GM04503 (cell line): ENCODE measurements at regions not wholly inside any gene's neighbourhood (a gene's known extent, or its start where the extent isn't known, plus 50 kb on each side); places are given as distances from the start of the nearest gene placed in this dataset.
"Not testable (repeated sequence)": the region's sequence is repeated elsewhere in the genome, so short reads cannot be mapped to it uniquely, and the experiment has no call there.

Experiments used
- DNase-seq: peaks from one replicate; pipeline ENCODE4 v3.0.0-alpha.2; 2012; ENCODE audit warnings: low read depth

DNA sequence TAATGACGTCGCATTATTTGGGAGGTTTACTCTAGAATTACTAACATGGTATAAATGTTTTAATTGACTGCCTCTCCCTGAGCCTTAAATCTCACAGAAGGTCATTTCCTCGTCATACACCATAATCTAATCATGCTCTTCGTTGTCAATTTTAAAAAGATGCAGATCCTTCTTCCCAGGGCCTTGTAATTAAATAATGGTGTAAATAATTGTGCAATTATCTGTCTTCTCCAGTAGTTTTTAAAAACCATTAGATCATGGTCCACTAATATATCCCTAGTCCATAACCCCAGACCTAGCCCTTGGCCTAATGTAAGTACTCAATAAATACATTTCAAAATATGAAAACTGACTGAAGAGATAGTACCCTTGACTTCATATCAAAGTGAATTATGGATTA, 181.5 kb upstream of the GNAI1 start:
- no peak for DNase-seq

DNA sequence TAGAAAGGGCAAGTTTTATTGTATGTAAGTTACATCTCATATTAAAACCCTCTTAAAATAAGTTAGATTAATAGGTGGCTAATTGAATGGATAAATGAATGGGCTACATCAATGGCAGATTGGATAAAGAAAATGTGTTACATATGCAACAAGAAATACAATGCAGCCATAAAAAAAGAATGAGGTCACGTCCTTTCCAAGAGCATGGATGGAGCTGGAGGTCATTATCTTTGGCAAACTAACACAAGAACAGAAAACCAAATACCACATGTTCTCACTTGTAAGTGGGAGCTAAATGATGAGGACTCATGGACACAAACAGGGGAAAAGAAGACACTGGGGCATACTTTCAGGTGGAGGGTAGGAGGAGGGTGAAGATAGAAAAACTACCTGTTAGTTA, 182.2 kb upstream of the GNAI1 start:
- DNase-seq: no peak

DNA sequence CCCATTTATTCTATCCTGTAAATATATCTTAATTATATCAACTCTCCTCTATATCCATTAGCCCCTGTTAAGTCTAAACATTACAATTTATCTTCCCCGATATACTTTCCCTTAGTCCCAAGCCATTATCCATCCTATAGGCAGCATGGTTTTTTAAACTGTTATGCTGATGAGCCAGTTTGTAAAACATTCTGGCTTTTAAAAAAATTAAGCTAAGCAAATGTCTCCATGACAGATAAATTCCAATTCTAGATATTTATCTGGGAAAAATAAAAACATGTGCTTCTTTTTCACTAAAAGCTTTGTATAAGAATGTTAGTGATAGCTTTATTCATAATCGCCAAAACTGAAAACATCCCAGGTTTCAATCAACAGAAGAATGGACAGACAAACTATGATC, 183.2 kb upstream of the GNAI1 start:
- DNase-seq: no peak

DNA sequence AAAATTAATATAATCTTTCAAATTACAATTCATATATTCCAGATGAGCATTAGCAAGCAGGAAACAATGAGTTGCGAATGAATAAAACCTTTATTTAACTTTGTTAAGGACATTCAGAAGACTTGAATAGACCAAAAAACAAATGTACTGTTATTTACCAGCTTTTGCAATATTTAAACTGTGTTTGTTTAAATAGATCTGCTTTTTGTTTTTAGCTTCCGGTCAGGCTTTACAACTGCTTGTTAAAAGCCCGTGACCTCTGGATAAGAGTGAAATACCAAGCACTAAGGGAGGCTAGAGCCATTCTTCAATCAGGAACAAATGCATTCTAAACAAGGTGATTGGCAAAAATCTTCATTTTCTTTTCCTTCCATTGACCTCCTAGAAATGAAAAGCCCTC, 184.9 kb upstream of the GNAI1 start:
- DNase-seq: no peak

DNA sequence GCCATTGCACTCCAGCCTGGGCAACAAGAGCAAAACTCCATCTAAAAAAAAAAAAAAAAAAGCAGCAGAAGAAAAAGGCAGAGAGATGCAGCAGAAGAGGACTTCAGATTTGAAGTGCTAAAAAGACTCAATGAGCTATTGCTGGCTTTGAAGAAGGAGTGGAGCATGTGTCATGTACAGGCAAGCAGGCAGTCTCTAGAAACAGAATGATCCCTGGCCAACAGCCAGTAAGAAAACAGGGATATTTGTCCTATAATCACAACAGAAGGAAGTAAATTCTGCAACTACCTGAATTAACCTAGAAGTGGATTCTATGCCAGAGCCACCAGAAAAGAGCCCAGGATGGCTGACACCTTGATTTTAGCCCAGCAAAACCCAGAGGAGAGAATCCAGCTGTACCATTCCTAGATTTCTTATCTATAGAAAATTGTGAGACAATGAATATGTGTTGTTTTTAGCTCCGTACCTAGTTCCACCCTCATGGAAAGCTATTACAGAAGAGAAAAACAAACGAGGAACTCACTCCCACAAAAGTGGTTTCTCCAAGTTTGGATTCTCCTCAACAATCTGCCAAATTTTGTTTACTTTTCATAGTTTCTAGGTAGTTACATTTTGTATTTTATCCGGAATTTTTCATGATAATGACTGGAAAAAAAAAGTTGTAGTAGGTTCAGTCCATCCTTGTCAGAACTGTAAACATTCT, 198.2 kb upstream of the GNAI1 start:
- no peak for DNase-seq

DNA sequence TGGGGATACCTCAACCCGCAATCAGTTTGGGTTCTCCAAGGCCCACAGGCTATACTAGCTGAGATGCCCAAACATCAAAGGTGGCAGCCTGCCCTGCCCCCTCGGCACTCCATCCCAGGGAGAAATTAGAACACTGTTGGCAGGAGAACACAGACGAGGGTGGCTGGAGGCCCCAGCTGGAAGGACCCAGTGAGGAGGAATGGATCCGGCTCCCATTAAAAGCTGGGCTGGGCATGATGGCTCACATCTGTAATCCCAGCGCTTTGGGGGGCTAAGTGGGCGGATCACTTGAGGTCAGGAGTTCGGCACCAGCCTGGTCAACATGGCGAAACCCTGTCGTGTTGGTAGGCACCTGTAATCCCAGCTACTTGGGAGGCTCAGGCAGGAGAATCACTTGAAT, 199.9 kb upstream of the GNAI1 start:
- DNase-seq: no peak

DNA sequence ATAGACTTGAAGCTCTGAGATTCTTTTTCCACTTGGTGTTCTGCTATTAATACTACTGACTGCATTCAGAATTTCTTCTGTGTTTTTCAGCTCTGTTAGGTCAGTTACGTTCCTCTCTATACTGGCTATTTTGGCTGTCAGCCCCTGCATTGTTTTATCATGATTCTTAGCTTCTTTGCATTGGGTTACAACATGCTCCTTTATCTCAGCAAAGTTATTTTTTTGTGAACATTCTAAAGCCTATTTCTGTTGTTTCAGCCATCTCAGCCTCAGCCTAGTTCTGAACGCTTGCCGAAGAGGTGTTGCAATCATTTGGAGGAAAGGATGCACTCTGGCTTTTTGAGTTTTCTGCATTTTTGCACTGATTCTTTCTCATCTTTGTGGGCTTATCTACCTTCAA, 201.5 kb upstream of the GNAI1 start:
- DNase-seq: peak; percentile 34

DNA sequence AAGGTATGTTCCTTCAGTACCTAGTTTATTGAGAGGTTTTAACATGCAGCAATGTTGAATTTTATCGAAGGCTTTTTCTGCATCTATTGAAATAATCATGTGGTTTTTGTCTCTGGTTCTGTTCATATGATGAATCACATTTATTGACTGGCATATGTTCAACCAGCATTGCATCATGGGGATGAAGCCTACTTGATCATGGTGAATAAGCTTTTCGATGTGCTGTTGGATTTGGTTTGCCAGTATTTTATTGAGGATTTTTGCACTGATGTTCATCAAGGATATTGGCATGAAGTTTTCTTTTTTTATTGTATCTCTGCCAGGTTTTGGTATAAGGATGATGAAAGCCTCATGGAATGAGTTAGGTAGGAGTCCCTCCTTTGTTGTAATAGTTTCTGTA, 204.0 kb upstream of the GNAI1 start:
- no peak for DNase-seq

DNA sequence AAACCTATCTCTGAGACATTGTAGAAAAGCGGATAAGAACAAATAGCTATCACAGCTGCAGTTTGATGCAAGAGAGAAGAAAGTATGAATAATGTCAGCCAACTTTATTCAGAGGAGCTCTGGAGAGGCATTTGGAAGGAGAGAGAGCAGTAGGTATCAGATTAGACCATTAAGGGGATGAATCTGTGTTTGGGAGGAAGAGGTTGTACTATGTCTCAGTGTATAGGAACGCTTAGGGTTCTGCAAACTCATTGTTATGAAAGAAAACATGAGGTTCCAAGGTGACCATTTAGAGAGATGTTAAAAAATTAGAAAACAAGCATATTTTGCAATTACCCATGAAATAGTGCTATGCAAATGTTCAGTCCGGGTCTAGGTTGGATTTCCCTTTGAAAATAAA, 207.5 kb upstream of the GNAI1 start:
- no peak for DNase-seq

DNA sequence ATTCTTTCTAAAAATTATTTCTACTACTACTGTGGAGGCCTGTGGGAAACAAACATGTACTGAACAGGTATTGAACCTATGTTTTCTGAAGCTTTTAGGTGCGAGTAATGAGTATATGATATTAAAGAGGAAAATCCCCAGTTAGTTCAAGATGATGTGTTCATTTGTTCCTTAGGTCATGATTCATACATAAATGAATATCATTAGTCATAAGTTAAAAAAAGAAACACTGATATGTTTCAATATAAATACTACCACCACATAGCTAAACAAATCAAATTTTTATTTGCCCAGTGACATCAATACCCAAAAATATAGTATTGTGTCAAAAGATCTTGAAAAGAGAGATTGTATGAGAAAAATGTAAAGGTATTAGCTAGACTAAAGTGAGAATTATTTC, 210.7 kb upstream of the GNAI1 start:
- no peak for DNase-seq

DNA sequence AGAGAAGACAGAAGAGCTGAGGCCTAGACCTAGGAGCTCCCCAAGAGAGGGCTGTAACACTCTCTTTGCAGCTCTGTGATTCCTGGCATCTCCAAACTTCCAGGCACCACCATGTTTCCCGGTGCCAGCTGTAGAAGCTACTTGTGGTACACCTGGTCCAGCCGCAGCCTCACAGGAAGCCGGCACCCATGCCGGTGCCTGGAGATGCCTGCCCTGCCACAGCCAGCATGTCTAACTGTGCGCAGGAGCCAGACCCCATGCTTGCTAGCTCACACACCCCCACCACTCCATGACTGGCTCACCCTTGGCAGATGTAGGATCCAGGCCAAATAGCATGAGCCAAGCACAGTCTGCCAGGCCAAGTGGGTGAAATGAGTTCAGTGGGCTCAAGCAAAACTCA, 211.7 kb upstream of the GNAI1 start:
- no peak for DNase-seq

DNA sequence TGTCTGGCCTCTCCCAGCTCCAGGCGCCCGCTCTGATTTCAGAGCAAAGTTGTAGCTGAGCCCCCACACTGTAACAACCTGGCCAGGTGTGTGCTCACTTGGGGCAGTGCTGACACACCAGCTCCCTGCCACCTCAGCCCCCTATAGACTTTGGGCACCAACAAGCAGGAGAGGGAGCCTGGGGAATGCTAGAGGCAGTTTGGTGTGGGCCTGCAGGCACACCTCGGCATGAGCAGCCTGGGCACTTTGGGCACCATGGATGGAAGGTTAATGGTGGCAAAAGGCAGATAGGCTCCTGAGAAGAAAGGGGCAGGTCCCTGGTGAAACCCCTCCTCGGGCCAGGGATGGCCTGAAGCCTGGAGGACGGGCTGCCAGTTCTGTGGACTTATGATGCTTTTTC, 212.7 kb upstream of the GNAI1 start:
- DNase-seq: no peak

DNA sequence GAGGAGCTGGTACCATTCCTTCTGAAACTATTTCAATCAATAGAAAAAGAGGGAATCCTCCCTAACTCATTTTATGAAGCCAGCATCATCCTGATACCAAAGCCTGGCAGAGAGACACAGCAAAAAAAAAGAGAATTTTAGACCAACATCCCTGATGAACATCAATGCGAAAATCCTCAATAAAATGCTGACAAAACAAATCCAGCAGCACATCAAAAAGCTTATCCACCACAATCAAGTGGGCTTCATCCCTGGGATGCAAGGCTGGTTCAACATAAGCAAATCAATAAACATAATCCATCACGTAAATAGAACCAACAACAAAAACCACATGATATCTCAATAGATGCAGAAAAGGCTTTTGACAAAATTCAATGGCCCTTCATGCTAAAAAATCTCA, 216.0 kb upstream of the GNAI1 start:
- not testable (repeated sequence) for DNase-seq

DNA sequence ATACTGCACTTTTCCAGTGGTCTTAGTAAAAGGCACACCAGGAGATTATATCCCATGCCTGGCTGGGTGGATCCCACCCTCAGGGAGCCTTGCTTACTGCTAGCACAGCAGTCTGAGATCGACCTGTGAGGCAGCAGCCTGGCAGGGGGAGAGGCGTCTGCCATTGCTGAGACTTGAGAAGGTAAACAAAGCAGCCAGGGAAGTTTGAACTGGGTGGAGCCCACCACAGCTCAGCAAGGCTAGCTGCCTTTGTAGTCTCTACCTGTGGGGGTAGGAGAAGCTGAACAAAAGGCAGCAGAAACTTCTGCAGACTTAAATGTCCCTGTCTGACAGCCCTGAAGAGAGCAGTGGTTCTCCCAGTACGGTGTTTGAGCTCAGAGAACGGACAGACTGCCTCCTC, 219.3 kb upstream of the GNAI1 start:
- not testable (repeated sequence) for DNase-seq

DNA sequence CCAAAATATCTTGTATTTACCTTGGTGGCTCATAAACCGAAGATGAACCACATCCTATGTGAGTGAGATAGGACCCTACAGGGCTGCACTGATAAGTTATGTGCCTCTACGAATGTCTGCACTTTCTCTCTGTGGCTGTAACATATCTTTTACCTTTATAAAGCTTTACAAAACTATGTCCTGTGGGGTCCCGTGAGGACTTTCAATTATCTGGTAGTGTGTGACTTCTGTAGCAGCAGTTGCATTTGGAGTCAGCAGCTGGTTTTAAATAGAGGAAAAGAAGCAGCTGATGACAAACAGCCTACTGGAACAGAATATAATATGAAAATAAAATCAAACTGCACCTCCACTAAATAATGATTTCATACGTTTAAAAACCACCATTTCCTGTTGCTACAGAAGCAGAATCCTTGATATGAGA, 222.4 kb upstream of the GNAI1 start:
- no peak for DNase-seq

DNA sequence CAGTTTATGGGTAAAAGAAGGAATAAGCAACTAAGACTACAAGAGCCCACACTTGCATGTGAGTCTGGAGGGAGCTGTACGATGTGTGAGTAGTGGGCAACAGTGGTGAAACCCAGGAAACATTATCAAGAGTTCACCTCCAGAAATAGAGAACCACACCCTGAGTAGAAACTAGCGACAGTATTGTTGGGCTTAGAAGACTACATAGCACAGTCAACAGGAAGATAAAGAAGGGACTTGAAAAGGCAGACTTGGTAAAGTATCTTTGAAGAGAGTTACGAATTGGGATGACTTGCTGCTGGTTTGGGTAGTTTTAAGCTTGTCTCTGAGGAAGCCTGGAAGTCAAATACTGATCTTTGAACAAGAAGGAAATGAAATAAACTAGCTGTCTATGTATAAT, 223.2 kb upstream of the GNAI1 start:
- DNase-seq: no peak

DNA sequence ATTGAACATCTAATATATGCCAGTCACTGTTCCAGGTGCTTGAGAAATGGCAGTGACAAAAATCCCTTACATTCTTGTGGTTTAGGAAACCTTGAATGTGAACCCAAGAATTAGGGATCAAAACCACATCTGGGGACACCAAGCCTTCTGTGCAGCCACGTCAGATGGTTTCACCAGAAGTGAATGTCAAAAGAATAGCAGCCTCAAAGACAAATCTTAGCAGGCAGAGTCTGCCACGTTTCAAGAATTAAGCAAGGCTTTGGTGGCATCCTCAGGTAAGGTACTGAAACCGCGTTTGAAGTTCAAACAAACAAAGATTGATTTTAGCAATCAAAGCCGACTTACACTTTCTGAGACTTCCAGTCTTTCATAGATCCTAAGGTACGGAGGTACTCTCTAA, 225.5 kb upstream of the GNAI1 start:
- DNase-seq: no peak

DNA sequence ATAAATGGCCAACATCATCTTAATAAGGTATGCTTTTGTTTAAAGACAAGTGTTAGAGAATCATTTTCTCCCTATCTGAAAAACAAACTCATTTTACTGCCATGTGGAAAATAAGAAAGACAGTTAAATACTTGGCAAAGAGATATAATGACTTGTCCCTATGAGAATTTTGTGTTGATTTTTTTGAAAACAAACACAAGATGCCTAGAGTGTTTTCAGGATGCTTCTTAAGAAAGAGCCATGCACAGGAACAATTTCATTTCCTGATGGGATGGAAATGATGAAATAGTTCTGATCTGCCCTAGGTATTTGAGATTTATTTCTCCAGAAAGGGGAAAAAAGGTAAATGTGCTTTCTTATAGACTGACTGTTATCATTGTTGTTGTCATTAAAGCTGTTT, 237.5 kb upstream of the GNAI1 start:
- peak; percentile 9 for DNase-seq

DNA sequence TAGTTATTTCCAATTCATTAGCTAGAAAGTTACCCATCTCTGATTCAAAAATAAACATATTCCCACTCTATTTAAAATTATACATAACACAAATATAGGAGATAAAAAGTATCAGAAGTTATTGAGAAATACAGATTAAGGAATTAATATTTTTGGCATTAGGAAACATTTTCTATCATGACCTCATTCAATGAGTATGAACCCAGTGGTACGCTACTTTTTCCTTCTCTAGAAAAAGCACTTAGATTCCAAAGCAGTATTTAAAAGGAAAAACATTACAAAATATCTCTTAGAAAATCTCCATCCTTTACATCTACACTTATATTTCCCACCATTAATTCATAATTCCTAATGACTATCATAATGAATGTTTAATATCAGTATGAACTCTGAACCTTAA, 240.6 kb upstream of the GNAI1 start:
- DNase-seq: no peak

DNA sequence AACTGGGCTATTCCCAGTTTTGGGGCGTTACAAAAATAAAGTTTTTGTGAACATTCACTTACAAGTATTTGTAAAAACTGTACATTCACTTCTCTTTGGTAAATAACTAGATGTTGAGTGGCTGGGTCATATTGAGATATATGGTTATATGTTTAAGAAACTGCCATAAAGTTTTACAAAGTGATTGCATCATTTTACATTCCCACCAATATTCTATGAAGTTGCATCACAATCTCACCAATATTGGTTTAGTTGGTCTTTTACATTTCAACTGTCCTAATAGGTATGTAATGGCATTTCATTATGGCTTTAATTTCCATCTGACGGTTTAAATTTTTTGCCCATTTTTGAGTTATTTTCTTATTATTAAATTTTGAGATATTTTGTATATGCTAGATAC, 251.7 kb upstream of the GNAI1 start:
- no peak for DNase-seq

DNA sequence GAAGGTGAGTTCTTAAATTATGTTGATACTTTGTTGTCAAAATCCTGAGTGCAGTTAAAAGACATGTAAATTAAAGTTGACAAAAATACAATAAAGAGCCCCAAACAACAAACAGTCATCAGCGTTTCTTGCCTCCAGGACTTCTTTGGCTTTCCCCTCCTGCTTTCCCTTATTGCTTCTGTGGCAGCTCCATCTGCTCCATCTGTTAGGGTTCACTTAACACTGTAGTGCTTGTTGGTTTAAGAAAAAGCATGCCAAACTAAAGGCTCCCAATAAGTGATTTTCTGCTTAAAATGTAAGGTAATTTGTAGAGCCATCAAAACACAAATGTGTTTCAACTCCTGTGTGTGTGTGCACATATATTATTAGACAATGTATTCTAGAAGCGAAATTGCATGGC, 254.3 kb upstream of the GNAI1 start:
- DNase-seq: no peak

DNA sequence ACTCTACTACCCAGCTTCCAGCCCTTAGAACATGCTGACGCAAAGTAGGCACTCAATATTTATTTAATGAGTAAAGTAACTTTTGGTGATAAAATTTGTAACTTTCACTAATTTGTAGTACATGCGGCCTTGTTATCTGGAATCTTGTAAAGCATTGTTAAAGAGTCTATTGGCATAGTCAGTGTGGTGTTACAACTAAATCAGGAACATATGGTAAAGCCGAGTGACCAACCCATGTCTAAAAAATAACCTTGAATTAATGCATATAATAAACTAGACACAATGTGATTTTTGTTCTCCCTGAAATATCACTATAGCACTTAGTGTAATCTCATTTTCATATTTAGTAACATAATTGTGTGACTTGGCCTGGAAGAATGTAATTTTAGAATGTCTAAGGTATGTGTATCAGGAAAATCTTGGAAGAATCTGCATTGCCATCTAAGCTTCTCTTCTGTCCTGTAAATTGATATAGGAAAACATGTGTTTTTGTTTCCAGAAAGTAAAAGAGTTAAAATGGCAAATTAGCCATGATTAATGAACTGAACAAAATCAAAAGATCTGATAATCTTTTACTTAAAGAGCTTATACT, 256.7 kb upstream of the GNAI1 start:
- DNase-seq: no peak

DNA sequence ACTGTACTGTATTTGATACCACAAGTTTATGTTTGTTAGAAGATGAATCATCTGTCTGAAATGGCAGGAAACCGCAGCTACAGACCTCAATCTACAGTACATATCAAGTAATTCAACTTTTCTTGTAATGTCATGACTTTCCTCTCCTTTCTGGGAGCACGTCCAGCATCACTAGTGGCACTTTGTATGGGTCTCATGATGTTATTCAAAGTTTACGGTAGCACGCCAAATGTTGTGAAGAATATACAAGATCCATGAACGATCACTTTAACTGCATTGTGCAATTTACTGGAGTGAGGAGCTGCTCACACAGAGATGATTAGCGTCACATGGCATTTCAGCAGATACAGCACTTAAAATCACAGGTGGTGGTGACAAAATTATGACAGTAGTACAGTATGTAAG, 257.8 kb upstream of the GNAI1 start:
- peak; percentile 13 for DNase-seq

DNA sequence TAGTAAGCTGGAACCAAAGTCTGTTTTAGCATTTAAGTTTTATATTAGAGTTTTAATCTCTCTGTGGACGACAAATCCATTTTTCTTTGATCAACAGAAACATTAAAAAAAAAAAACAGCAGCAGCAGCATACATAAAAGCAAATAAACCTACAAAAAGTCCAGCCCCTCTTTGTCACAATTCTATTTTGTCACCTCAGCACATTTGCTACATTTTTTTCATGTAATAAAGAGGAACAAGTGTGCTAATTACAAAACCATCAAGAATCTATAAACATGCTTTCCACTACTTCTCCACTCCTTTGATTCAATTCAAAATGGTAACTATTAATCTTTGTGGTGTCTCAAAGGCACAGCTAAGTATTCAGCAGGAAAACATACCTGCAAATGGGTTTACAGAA, 259.8 kb upstream of the GNAI1 start:
- DNase-seq: no peak
